Limb (tissue), 2 donors: ENCODE measurements at regions not wholly inside any gene's neighbourhood (a gene's known extent, or its start where the extent isn't known, plus 50 kb on each side); places are given as distances from the start of the nearest gene placed in this dataset.
"Not testable (repeated sequence)": the region's sequence is repeated elsewhere in the genome, so short reads cannot be mapped to it uniquely, and the experiment has no call there.

Source experiments
- DNase-seq, 2 donors: peaks; one replicate each; pipeline ENCODE4 v3.0.0-alpha.2; 2016; ENCODE audit errors: extremely low spot score in 2 of 2

DNA sequence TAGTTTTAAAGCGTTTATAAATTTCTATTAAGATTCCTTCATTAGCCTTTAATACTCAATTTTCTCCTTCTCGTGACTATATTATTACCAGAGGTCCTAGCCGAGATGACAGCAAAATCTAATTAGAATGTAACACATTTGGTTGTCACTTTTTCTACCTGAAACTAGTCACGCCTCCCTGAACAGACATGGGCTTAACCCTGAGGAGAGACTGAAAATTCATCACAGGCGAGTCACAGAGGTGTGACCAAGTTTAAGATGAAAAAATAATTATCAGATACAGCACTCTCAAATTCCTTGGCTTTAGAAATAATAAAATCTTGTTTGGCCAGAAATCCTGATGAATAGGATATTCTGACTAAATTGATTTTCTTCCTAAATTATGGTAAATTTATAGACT lies 834.4 kb upstream of the SLC39A10 start:
- no peak for DNase-seq

DNA sequence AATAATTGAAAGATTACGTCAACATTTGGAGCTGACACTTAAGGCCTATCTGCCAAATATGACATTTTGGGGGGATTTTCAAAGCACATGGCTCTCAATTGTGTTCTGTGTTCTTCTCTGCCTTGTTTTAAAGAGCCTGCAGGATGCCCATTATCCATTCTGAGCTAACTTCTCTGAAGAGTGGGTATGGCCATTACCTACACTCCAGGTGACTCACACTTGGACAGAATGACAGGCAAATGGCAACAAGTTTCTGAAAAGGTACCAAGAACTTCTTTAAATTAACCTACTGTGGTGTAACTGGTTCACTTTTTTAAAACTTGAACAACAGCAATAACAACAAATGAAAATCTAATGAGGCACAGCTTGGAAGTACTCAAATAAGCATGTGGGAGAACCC lies 834.9 kb upstream of the SLC39A10 start:
- DNase-seq: no peak

DNA sequence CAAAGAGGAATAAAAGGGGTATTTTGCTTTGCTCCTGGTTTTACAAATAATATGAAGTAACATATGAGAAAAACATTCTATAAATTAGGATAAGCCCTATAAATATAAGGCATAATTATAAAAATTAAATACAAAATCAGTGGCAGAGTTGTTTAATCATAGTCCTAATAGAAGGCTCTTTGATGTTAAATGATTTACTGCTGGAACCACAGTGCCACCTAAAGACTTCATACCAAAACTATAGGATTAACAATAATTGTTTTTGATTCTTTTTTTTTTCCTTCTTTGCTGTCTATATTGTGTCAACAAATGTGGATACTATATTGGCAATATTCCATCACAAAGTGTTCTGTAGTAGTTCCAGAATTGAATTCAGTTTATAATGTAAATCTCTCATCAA lies 837.7 kb upstream of the SLC39A10 start:
- peak in 1 of 2 donors; percentile 11 for DNase-seq

- no peak for DNase-seq
Observed at GRCh38 chr2:194815475-194815874, 841.6 kb upstream of the SLC39A10 start.

DNA sequence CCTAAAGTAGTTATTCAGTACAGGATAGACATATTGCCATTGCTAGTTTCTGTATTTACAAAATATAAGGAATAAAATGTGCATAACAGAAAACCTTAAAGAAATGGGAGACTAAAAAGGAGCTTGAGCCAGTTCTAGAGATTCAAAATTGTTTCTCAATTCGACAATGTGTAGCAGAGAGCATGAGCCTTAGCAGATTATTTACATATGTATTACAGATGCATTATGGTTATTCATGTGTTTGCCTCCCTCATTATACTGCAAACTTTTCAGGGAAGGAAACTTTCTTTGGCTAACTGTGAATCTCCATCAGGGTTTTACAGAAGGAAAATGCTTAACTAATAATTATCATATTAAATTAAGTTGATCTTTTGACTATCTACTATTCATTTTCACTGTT lies 854.4 kb upstream of the SLC39A10 start:
- no peak for DNase-seq

DNA sequence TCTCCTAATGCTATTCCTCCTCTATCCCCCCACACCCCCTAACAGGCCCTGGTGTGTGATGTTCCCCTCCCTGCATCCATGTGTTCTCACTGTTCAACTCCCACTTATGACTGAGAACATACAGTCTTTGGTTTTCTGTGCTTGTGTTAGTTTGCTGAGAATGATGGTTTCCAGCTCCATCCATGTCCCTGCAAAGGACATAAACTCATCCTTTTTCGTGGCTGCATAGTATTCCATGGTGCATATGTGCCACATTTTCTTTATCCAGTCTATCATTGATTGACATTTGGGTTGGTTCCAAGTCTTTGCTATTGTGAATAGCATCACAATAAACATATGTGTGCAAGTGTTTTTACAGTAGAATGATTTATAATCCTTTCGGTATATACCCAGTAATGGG lies 870.0 kb upstream of the SLC39A10 start:
- not testable (repeated sequence) for DNase-seq

GRCh38 chr2:194771394-194771793 lies 885.6 kb upstream of the SLC39A10 start:
- DNase-seq: not testable (repeated sequence)

- DNase-seq: no peak
Observed at GRCh38 chr2:194769030-194769429, 888.0 kb upstream of the SLC39A10 start.

DNA sequence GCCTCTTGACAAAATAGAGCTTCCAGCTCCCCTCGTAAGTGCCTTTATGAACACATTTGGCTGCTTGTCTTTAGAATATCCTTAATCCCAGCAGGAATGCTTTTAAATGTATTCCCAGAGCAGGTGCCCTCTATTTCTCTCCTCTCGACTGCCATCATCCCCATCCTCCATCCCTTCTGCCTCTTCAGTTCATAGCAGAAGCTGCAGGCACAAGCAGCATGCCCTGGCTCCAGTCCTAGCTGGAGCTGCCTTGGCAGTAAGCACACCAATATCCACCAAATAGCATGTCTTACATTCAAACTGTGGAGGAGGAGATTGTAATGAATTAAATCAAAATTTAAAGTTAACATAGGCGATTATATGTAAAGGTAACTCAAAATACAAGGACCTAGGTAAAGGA lies 891.3 kb upstream of the SLC39A10 start:
- no peak for DNase-seq

- no peak for DNase-seq
Observed at GRCh38 chr2:194750926-194751325, 906.1 kb upstream of the SLC39A10 start.

- DNase-seq: no peak
Observed at GRCh38 chr2:194745557-194746146, 911.4 kb upstream of the SLC39A10 start.

DNA sequence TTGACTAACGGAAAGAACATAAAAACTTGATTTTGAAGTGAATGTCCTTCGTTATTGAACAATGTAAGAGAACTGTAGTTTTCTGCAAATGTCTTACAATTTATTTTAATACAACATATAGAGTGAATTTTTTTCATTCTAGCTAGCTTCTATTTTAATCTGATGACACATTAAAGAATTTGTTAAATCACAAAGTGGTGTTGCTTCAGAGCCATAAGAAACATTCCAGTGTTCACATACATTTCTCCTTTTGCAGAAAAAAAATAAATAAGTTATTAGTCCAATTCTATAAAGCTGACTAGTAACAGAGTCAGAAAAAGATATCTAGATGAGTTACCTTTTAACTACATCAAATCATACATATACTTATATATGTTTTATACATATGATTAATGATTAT lies 914.3 kb upstream of the SLC39A10 start:
- no peak for DNase-seq

DNA sequence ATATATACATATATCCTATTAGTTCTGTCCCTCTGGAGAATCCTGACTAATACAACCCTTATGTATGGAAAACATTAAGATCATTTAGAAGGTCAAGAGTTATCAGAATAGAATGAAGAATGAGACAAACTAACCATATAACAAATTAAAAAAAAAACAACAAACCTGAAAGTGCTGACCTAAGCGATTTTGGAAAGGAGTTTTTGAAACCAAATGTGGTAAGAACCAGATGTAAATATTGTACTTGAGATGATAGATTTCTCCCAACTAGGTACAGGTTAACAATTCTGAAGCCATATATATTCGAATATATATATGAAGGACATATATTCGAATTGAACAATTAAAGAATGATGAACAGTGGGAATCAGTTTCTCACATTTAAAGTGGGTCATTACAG lies 917.8 kb upstream of the SLC39A10 start:
- DNase-seq: no peak

GRCh38 chr2:194735837-194736542 lies 921.0 kb upstream of the SLC39A10 start:
- no peak for DNase-seq

GRCh38 chr2:194730266-194730665 lies 926.8 kb upstream of the SLC39A10 start:
- no peak for DNase-seq

DNA sequence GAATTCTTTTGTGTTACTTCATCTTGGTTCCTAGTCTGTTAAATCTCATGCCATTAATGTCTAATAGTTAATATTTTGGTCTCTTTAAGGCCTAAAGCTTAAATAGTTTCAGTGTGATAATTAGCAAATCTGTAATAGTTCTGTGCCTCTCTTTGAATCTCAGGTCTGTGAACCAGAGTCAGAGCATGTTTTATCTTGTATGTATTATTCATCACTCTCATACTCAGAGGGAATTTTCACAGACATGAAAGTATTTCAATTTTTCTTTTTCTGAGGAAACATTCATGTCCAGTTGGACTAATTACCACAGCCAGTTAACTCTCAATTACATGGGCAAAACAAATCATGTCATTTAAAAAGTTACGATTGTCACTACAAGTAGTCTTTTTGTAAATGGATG lies 931.9 kb upstream of the SLC39A10 start:
- no peak for DNase-seq

GRCh38 chr2:194723446-194723845 lies 933.6 kb upstream of the SLC39A10 start:
- DNase-seq: peak in 1 of 2 donors; percentile 6

- no peak for DNase-seq
Observed at GRCh38 chr2:194721227-194721626, 935.8 kb upstream of the SLC39A10 start.

GRCh38 chr2:194720462-194720861 lies 936.6 kb upstream of the SLC39A10 start:
- no peak for DNase-seq

GRCh38 chr2:194718881-194719280 lies 938.1 kb upstream of the SLC39A10 start:
- DNase-seq: peak in 1 of 2 donors; percentile 22

DNA sequence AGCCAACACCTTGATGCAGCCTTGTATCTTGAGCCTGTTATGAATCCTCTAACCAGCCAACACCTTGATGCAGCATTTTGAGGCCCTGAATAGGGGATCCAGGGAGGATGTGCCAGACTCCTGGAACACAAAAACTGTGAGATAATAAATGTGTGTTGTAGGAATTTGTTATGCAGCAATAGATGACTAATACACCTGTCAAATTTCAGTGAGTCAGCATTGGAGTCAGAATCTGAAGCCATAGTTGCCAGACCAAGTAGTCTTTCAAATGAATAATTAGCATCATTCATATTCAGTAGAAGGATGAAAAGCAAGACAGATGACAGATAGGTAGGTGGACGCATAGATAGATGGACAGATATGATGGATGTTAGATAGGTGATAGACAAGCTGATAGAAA lies 942.5 kb upstream of the SLC39A10 start:
- no peak for DNase-seq

- DNase-seq: no peak
Observed at GRCh38 chr2:194709840-194710239, 947.2 kb upstream of the SLC39A10 start.

DNA sequence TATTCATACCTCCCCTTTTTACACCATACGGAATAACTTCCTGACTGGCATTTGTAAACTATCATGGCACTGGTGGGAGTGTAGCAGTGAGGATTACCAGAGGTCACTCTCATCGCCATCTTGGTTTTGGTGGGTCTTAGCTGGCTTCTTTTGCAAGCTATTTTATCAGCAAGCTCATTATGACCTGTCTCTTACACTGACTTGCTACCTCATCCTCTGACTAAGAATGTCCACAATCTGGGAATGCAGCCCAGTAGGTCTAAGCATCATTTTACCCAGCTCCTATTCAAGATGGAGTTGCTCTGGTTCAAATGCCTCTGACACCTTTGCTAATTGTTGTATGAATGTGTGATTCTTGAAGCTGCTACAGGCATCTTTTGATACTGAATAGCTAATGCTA lies 950.8 kb upstream of the SLC39A10 start:
- DNase-seq: no peak
